NK-92 treated with Interleukin-12 subunit alpha and Interleukin-12 subunit beta, amount 100 ng/mL, for 24 hours (cell line): ENCODE measurements at regions not wholly inside any gene's neighbourhood (a gene's known extent, or its start where the extent isn't known, plus 50 kb on each side); places are given as distances from the start of the nearest gene placed in this dataset.
"Not testable (repeated sequence)": the region's sequence is repeated elsewhere in the genome, so short reads cannot be mapped to it uniquely, and the experiment has no call there.

ENCODE experiments used
- DNase-seq: peaks from one replicate; lab custom pipeline; 2025; lab: John Stamatoyannopoulos, UW

GRCh38 chr16:17556276-17557052, 85.7 kb upstream of the XYLT1 start:
- DNase-seq = no peak

- DNase-seq = no peak
Measured at GRCh38 chr16:17555176-17555575, 84.4 kb upstream of the XYLT1 start.

GRCh38 chr16:17552351-17552750, 81.6 kb upstream of the XYLT1 start:
- no peak for DNase-seq

GRCh38 chr16:17551682-17552081, 80.9 kb upstream of the XYLT1 start:
- DNase-seq = not testable (repeated sequence)

GRCh38 chr16:17548825-17549224, 78.1 kb upstream of the XYLT1 start:
- no peak for DNase-seq

GRCh38 chr16:17544785-17545184, 74.0 kb upstream of the XYLT1 start:
- DNase-seq = no peak

GRCh38 chr16:17544304-17544703, 73.5 kb upstream of the XYLT1 start:
- DNase-seq = no peak

- DNase-seq = no peak
Measured at GRCh38 chr16:17543073-17543472, 72.3 kb upstream of the XYLT1 start.

GRCh38 chr16:17541324-17541723, 70.6 kb upstream of the XYLT1 start:
- no peak for DNase-seq

- DNase-seq = no peak
Measured at GRCh38 chr16:17538927-17539326, 68.2 kb upstream of the XYLT1 start.

GRCh38 chr16:17532338-17532995, 61.7 kb upstream of the XYLT1 start:
- DNase-seq = no peak

GRCh38 chr16:17529982-17530760, 59.4 kb upstream of the XYLT1 start:
- DNase-seq = no peak

GRCh38 chr16:17526956-17527937, 56.5 kb upstream of the XYLT1 start:
- no peak for DNase-seq

GRCh38 chr16:17524656-17525055, 53.9 kb upstream of the XYLT1 start:
- no peak for DNase-seq

GRCh38 chr16:17520561-17520960, 49.8 kb upstream of the XYLT1 start:
- no peak for DNase-seq
